SHP77 (cell line): ENCODE measurements at regions not wholly inside any gene's neighbourhood (a gene's known extent, or its start where the extent isn't known, plus 50 kb on each side); places are given as distances from the start of the nearest gene placed in this dataset.

Experiments
- DNase-seq, 2 experiments: peaks; one replicate each; lab custom pipeline; 2025; lab: John Stamatoyannopoulos, UW

DNA sequence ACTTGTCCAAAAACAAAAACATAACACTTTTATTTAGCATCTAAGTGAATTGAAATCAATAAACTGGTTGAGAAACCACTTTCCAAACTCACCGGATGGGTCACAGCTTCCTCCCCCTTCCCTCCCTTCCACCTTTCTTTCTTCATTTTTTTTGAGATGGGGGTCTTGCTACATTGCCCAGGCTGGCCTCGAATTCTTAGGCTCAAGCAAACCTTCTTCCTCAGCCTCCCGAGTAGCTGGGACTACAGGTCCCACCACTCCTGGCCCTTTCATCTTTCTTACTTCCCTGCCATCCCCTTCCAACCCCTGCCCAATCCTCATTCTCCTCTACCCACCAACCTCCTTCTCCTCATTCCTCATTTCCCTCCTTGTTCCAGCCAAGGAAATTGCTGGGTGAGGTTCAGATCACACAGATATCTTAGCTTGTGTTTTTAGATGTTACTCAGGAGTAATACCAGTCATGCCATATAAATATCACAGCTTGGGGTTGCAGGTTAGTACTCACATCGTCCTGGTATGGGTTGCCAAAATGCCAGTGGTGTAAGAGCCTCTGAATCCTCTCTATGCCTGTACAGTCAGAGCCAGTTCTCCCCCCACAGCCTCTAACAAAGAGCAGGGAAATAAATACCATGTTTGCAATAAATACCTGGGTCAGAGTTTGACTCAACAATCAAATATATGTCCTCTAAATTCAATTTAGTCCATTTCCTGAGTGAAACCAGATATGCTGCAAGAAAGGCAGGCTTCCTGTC, 132.7 kb upstream of the NDUFV2 start:
- DNase-seq = no peak

DNA sequence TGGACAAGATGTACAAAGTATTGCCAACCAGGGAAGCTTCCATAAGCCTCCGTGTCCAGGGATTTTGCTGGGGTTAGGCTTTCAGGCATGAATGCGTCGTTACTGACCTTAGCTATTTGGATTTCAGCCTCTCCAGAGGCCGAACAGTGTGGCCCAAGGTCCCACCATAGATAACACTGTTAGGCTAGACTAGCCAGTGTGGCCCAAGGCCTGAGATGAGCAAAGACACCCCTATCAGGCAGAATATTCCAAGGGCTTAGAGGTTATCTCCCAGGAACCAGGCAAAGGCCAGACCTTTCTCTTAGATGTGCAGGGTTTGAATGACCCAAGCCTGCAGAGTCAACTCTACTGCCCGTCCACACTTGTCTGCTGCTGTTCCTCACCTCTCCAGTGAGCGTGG, 131.7 kb upstream of the NDUFV2 start:
- no peak for DNase-seq

DNA sequence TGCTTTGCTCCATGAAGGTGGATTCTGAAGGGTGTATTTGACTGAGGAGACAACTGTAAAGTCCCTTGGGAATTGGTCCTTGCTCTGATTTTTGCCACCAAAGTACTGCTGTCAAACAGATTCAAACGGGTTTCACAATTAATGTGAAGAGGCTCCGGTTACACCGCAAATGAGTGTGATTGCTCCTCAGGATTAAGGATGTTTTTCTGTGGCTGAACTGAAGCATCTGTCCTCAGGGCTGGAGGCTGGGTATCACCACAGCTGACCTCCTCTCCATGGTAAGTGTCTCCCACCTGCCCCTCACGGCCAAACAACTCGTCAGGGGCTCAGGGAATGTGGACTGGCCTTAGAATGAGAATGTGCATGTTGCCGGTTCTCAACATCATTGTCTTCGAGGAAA, 130.4 kb upstream of the NDUFV2 start:
- DNase-seq = no peak

DNA sequence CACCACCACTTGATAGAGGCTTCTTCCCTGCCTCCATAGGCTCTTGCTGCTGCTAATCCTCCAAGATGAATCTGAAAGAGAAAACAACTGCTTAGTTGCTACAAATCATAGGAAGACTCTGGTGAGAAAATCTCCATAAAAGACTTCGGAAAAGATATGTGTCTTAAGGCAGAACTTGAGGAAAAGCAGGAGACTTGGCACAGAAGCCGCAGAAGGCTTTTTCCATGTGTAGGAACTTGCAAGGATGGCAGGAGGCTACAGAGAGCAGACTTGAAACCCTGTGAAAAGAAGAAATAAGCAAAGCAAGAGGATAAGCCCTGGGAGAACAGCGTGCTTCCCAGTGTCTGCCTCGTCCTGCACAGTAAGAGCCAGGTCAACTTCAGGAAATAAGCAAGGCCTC, 128.2 kb upstream of the NDUFV2 start:
- DNase-seq = no peak

DNA sequence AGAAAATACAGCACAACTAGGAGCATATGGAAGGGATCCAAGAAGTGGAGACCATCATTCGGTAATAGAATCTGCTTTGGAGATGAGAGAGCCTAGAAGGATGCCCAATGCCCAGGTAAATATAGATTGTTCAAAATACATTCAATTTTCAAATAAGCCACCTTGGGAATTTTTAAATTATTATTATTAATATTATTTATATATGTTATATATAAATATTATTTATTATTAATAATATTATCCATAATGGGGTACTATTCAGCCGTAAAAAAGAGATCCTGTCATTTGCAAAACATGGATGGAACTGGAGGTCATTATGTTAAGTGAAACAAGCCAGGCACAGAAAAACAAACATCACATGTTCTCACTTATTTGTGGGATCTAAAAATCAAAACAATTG, 127.8 kb upstream of the NDUFV2 start:
- DNase-seq = no peak

DNA sequence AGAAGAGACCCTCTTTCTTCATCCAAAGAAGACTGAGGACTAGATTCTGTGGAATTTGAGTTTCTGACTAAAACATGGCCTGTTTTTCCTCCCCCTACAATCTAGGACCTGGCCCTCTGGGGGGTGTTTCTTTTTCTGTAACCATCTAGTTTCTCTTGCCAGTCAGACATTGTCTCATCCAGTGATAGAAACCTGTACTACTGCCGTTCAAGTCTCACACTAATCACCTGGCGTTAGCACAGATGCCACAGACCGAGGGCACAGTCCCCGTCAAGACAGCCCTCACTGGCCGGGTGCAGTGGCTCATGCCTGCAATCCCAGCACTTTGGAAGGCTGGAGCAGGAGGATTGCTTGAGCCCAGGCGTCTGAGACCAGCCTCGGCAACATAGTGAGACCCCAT, 126.9 kb upstream of the NDUFV2 start:
- no peak for DNase-seq

DNA sequence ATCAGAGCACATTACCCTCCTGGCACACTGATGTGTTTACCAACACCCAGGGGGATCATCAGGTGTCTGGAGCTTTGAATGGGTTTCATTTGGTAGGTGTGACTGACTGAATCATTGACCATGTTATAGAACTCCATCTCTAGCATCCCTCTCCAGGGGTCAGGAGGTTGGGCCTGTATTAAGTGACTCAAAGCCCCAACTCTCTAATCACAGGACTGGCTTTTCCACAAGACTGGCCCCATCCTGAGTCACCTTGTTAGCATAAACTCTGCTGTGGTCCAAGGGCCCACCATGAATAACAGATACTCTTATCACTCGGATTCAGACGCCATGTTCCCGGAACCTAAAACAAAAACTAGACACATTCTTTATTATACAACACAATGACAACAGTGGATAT, 125.9 kb upstream of the NDUFV2 start:
- no peak for DNase-seq

DNA sequence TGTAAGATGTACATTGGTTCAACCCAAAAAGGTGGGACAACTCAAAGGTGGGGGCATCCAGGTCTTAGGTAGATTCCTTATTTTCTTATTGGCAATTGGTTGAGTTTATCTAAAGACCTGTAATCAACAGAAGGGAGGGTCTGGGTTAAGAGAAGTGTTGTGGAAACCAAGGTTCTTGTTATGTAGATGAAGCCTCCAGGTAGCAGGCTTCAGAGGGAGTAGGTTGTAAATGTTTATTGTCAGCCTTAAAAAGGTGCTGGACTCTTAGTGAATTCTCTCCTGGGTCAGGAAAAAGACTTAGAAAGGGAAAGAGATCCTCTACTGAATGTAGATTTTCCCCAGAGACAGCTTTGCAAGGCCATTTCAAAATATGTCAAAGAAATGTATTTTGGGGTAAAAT, 125.3 kb upstream of the NDUFV2 start:
- no peak for DNase-seq

DNA sequence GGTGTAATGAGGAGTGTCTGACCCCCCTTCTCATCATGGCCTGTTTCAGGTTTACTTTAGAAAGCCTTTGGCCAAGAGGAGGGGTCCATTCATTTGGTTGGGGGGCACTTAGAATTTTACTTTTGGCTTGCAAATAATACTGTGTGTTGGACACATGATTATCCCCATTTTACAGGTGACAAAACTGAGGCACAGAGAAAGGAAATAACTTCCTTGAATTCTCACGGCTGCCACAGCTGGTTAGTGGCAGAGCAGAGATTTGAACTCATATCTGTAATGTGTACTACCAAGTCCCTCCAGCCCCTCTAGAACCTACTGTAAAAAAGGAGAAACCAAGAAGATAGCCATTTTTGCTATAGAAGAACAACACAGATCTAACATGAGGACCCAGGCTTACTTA, 124.8 kb upstream of the NDUFV2 start:
- no peak for DNase-seq

DNA sequence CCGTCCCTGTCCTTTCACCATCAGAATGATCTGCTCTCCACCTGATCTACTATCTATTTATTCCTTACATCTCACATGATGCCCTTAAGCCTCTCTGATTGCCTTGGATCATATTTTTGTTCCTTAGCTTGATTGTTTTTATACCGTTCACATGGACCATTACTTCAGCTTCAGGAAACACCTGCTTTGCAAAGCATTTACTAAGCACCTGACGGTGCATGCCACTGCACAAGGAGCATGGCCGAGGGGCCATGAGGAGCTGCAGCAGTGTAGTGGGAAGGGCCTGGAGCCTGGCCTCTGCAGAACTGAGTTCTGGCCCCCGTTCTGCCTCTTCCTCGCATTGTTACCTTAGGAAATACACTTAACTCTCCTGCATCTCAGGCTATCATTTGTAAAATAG, 124.1 kb upstream of the NDUFV2 start:
- DNase-seq = no peak

DNA sequence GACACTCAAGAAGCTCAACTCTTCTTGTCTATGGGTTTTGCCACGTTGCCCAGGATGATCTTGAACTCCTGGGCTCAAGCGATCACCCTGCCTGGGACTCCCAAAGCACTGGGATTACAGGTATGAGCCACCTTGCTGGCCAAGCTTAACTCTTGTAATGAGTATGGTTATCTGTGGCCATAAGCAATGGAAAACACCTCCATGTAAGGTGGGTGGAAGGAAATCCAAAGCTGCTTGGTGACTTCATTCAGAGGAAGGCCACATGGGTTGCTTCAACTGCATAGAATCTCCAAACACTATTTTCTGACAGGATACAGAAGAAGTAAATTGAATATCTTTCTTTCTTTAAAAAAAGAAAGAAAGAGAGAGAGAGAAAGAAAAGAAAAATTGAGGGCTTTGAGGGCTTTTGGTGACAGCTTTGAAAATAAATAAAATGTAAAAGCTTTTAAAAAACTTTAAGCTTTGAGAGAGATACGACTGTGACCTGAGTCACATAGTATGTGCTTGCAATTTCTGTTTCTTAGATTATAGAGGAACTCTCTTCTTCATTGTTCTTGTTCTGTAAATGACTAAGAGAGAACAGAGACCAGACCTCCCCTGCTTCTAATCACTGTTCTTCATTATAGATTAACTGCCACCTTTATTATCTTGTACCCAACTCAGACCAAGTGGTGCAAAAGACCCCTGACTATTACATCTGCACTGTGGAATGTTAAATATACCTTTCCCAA, 123.1 kb upstream of the NDUFV2 start:
- no peak for DNase-seq

DNA sequence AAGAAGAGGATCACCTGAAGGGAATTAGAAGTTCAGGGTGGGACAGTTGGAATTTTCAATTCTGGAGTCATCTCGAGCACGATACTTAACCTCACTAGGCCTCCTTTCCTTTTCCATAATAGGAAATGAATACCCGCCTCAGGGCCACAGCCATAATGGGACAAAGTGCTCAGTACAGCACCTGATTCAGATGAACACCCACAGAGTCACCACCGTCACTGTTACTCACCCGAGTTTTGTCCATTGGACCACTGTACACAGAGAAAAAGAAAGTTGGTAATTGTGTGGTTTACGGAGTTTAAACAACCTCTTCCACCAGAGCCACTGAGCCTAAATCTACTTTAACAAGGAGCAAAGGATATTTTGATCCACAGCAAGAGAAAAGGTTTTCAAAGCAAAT, 122.0 kb upstream of the NDUFV2 start:
- DNase-seq = no peak

DNA sequence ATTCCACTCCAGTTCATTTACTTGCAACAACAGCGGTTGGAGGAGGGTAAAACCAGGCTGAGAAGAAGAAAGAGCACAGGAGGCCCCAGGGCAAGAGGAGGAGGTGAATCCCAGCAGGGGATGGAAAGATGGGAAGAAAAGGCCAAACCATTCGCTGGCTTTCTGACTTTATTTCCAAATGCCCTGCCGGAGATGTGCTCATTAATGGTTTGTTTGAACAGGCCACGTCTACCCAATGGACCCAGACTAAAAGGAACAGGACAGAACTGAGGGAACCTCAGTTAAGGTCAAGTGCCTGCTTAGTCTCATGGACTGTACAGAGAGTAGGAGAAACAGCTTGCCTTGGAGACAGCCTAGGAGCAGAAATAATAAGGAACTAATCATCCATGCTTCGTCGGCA, 121.6 kb upstream of the NDUFV2 start:
- no peak for DNase-seq

DNA sequence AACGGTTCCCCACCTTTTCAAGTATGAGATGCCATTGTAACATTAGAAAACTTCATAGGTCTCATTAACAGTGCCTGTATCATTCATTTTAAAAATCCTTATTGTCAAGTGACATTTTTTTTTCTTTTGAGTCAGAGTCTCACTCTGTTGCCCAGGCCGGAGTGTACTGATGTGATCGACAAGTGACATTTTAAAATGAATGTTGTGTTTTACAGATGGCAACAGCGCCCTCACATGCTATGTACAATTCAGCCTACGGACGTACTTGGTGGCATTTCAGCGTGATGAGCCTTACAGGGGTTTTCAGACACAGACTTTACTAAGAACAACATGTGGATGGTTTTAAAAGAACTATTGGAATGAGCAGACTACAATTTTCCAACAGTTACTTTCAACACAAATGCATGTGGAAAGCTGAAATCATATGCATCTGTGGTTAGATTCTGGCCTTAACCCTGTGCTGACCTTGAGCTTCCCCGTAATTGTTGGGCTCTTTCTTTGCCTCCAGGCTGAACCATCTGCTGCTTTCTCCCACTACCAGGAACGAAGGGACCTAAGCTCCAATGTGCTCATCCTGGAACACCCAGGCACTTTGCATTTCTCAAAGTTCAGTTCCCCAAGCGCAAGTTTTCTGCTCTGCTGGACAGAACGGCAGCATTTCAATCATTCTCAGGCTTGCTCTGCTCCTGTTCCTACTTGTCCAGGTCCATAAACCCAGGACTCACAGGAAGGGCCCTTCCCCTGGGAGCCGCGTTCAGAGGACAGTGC, 119.9 kb upstream of the NDUFV2 start:
- peak; percentile 31 to 49 for DNase-seq

DNA sequence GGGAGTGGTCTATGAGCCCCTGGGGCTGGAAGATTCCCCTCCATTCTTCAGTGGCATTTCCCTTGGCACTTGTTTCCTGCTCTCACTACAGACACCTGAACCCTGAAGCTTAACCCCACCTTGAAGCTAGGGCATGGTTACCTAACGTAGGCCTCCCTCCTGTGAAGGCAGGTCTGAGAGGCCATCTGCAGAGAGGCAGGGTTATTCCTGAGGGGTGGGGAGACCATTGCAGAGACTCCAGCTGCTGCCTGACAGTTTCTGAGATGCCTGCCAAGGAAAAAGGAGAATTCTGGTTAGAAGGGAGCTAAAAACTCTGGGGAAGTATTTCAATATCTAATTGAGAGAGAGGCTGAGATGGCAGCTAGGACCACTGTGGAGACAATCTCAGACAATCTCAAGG, 119.3 kb upstream of the NDUFV2 start:
- DNase-seq = no peak

DNA sequence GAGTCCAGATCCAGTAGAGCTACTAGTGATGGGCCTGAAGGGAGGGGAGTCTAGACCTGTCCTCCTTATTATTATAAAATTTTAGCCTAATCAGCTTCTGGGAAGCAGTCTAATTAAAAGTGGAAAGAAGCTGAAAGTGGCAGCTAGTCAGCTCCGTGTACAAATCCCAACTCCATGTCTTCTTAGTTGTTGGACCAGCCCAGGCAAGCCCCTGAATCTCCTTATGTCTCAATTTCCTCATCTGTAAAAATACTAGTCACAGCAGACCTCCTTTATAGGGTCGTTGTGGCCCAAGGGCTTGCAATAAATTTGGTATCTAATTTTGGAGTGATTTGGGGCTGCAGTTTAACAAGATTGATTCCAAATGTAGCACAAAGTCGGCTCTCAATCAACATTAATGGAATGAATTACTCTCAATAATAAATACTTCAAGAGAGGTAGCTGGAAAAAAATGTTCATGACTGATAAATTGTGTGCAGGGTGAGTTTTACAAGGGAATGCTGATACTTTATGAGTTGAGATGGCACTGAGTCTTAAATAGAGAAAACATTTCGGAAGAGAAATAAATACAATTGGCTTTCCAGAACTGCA, 118.3 kb upstream of the NDUFV2 start:
- no peak for DNase-seq

DNA sequence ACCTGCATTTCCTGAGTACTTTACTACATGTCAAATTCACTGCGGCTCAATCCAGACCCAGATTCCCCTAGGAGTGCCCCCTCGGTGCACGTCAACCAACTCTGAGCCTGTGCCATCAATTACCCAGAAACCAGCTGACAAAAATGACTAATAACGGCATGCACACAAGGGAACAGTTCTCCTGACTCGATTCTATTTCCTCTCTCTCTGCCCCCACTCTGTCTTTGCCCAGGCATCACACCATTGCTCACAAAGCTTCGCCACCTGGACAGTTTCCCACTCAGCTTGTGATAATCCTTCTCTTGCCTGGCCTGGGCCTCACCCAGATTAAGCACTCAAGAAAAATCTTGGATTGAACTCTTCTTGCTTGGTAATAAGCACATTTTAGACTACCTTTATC, 115.3 kb upstream of the NDUFV2 start:
- no peak for DNase-seq

DNA sequence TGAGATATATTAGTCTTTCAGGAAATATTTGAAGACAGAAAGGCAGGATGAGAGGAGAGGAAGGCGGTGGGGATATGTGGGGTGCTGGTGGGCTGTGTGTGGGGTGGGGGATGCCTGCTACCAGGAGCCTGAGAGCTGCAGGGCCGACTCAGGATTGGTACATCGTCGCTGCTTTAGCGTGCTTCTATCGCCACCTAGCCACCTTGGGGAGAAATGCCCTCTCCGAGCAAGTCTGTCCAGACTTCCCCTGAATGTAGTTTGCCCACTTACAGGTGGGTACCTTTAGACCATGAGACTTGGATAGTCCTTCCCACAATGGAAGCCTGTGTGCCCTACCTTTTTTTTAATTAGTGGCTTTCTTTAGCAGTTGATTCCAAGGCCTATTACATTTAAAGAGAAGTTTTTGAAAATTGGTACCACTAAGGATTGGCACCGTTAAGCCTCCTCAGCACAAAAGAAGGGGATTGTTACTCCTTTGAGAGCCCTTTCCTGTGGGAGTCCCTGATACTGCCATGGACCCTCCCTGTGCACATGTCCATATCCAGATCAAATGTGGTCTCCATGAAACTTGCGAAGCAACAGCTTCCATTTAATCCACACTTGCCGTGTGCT, 114.1 kb upstream of the NDUFV2 start:
- peak; percentile 39 to 65 for DNase-seq

DNA sequence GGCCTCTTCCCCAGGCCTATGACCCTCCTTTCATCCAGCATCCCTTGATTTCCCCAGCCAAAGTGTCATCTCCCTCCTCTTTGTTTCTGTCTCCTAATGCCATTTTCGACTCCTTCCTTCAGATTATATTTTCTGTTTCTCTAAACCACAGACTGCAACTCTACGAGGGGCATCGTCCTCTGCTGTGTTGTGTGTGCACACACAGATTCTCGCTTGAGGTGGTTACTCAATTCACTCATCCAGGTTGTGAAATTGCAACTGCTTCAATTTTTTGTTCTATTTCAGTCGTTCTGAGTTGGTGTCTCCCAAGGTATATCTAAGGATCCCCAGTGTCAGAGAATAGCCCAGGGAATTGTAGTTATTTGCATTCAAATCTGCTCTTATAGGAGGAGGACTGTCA, 113.5 kb upstream of the NDUFV2 start:
- DNase-seq = no peak

DNA sequence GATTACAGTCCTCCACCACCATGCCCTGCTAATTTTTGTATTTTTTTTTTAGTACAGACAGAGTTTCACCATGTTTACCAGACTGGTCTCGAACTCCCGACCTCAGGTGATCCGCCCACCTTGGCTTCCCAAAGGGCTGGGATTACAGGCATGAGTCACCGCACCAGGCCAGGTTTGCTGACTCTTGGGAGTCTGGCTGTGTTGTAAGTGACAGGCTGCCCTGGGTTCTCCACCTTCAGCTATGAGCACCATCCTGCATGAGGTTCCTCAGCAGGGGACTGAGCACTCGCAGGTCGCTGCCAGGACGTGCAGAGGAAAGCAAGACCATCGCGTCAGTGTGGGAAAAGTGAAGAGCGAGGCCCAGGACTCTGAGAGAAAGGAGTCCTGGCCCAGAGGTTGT, 112.6 kb upstream of the NDUFV2 start:
- DNase-seq = no peak

DNA sequence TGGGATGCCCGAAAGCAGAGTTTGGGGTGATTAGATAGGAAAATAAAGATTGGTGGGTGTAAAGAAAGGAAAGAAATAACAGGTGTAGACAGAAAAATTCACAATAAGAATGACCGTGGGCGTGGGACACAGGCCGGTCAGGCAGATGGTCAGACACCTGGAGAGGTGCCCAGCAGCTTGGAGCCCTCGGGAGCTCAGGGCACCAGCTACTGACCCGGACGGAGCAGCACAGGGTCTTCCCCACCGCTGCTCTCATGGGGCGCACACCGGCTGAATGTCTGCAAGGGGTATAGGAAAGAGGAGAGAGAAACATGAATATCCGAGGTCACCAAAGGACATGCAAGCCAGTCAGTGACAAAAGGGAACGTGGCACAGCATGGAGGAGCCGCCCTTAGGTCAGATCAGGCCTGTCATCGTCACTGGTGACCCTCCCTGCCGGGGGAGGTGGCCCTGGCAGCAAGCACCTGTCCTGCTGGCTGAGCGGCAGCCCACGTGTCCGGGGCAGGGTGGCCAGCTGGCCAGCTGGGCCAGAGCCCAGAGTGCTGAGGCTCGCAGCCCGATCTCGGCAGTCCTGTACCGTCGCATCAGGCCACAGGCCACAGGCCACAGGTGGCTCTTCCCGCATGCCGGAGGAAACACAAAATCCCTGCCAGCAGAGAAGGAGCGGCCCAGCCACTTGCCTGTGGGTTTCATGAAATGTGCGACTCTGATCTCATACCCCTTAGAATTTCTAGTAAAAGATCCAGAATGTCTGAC, 112.0 kb upstream of the NDUFV2 start:
- DNase-seq = peak in 1 of 2 experiments; percentile 11

DNA sequence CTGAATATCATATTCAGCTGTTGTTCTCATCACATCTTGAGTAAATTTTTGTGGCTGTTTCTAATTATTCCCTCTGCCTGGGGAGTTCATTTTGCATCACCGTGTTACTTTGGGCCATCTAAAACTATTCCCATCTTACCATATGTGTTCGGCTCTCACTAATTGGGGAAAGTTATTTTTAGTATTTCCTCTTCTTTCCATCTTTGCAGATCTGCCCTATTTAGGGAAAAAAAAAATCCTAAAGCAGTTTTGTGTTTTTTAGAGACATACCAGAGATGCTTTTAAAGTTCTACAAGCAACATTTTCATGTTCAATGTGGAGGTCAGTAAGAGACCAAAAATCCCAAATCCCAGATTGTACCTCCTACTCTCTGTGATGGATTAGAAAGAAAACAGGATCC, 111.3 kb upstream of the NDUFV2 start:
- DNase-seq = no peak
